ENCODE measurements at regions not wholly inside any gene's neighbourhood (a gene's known extent, or its start where the extent isn't known, plus 50 kb on each side); places are given as distances from the start of the nearest gene placed in this dataset.

- DNase-seq (ENCODE audit: low spot score): no peak
These were observed 175.6 kb upstream of the HS6ST1 start for GRCh38 chr2:128494307-128494639.

DNA sequence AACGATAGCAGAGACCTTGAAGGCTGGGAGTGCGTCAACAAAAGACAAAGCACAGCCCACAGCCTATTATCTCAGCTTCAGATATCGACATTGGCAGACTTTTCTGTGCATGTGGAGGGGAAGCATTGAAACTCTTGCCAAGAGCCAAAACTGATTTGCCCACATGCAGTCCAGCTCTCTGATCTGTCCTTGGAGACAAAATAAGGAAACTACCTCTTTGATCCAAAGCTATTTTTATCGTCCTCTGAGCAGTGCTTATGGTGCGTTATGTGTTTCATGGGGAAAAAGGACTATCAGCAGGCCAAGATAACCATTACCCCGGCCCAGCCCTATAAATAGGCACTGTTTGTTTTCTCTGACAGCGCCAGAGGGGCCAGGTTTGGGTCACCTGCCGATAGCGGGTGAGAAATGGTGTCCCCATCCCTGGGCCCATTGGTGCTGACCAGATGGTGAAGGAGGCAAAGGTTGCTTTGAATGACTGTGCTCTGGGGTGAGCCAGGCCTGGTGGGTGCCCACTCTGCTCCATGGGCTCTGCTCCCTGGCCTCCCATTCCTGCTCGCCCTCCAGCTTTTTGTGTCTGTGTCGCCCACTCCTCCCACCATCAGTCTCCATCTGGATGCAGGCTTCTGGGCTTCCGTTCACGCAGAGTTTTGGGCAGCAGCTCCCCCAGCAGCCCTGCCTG lies 176.1 kb upstream of the HS6ST1 start:
- DNase-seq (ENCODE audit: low spot score): no peak

DNA sequence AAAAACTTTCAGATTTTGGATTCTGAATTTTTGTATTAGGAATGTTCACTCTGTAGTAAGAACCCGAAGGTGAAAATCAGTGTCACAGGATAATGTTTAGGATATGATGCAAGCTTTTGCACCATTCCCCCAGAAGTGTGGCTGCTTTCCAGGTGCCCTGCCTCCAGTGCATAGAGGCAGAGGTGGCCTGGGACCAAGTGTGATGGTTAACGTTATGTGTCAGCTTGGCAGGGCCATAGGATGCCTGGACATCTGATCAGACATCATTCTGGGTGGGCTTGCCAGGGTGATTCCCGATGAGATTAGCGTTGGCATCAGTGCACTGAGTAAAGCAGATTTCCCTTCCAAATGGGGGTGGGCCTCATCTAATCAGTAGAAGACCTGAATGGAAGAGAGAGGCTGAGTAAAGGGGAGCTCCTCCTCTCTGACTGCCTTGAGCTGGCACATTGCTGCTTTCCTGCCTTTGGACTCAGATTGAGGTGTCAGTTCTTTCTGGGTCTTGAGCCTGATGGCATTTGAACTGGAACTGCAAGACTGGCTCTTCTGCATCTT lies 177.4 kb upstream of the HS6ST1 start:
- no peak for DNase-seq (ENCODE audit: low spot score)

DNA sequence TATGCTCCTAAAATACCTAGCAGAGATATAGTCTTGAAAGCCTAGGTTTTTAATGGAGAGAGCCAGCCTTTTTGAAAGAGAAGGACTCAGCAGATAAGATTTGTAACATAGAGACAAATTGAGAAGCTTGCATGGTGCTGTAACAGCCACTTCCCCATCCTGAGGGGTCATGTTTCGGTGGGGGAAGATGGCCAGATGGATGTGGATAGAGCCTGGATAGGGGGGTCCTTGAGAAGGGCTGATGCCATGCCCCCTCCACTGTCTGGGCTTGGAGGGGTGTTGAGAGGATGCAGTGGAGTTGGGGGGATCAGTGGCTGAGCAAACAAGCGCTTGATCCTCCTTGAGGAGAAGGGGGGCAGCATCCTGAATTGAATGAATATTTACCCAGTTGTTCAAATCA lies 178.0 kb upstream of the HS6ST1 start:
- DNase-seq (ENCODE audit: low spot score): no peak

DNA sequence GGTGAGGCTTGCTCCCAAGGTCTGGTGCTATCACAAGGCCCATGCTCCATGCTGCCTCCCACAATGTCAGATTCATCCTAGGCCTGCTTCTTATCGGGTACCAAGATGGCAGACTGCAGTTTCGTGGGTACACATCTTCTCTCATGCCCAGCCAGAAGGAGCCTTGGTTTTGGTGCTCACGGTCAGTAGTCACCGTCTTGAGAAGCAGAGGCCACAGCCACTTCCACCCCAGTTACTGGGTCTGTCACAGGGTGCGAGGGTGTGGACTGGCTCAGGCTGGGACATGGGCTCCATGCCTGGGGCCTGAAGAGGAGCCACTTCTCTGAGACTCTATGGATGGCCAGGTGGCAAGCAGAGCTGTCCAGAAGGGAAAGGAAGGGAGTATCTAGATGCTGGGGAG lies 178.8 kb upstream of the HS6ST1 start:
- no peak for DNase-seq (ENCODE audit: low spot score)

GRCh38 chr2:128498086-128498485 lies 179.4 kb upstream of the HS6ST1 start:
- no peak for DNase-seq (ENCODE audit: low spot score)

DNA sequence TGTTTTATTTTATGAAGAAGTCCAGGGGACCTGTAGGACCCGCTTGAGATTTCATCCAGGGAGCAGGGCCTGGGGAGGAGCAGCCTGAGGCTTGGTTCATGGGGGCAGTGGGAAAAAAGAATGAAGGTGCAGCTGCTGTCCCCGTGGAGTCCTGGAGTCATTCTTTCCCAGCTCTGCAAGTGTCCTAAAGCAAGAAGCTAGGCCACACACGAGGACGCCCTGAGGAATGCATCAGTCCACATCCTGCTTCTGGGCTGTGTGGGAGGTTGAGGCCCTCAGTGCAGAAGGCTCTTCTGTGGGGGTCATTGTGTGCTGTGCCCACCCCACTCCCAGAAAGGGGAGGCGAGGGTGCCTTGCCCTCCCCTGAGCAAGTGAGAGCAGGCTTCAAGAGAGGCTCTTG lies 179.9 kb upstream of the HS6ST1 start:
- DNase-seq (ENCODE audit: low spot score): no peak

- no peak for DNase-seq (ENCODE audit: low spot score)
These were observed 180.9 kb upstream of the HS6ST1 start for GRCh38 chr2:128499367-128500137.

DNA sequence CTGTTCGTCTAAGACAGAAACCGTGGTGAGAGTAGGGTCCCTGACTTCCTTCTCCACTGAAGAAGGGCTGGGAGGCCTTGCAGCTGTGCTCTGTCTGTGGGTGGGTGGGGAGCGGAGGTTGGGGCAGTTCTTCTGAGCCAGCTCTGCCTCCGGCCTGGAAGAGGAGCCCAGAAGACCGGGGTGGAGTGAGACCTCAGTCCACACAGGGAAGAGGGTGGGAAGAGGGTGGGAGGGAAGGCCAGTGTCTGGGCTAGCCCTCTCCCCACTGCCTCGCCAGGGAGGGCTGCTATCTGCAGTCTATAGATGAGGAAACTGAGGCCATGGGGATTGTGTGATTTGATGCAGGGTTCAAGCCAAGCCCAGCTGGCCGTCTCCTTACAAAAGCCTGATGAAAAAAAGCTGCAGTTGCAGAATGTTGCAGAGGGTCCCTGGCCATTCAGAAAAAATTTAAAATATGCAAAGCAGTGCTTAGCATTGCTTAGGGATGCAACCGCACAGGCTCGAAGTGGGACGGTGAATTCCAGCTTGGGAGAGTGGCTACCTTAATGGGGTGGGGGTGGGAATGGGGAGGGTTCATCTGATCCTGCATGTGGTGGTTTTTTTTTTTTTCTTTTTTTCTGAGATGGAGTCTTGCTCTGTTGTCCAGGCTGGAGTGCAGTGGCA lies 181.6 kb upstream of the HS6ST1 start:
- no peak for DNase-seq (ENCODE audit: low spot score)

DNA sequence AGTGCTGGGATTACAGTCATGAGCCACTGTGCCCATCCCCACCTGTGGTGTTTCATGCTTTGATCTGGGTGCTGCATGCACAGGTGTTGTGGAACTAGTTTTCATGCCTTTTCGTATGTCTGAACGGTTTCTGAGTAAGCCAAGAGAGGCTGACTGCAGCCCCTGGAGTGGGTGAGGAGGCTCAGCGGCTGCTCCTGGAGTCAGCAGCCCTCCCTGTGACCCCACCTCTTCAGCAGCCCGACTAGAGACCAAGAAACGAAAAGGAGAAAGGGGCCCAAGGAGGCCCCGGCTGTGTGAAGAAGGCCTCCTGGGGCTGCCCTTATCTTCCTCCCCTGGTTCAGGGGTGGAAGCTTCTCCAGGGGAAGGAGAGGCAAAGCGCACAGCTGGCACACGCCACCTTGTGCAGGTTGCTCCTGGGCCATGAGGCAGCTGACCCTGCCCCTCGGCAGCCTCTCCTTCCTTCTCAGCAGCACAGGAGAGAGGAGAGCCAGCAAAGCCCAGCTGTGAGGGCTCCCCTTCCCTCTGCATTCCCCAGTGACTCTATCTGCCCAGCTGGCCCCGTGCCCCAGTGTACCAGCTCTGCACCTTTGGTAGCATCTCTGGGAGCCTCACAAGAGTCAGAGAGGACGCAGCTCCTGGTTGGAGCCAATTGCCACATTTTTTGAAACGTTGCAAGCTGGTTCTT lies 182.5 kb upstream of the HS6ST1 start:
- no peak for DNase-seq (ENCODE audit: low spot score)

- no peak for DNase-seq (ENCODE audit: low spot score)
These were observed 183.0 kb upstream of the HS6ST1 start for GRCh38 chr2:128501700-128502099.

GRCh38 chr2:128502200-128502599 lies 183.5 kb upstream of the HS6ST1 start:
- DNase-seq (ENCODE audit: low spot score): no peak

GRCh38 chr2:128502638-128503246 lies 184.1 kb upstream of the HS6ST1 start:
- no peak for DNase-seq (ENCODE audit: low spot score)

GRCh38 chr2:128503399-128504245 lies 185.0 kb upstream of the HS6ST1 start:
- DNase-seq (ENCODE audit: low spot score): no peak

DNA sequence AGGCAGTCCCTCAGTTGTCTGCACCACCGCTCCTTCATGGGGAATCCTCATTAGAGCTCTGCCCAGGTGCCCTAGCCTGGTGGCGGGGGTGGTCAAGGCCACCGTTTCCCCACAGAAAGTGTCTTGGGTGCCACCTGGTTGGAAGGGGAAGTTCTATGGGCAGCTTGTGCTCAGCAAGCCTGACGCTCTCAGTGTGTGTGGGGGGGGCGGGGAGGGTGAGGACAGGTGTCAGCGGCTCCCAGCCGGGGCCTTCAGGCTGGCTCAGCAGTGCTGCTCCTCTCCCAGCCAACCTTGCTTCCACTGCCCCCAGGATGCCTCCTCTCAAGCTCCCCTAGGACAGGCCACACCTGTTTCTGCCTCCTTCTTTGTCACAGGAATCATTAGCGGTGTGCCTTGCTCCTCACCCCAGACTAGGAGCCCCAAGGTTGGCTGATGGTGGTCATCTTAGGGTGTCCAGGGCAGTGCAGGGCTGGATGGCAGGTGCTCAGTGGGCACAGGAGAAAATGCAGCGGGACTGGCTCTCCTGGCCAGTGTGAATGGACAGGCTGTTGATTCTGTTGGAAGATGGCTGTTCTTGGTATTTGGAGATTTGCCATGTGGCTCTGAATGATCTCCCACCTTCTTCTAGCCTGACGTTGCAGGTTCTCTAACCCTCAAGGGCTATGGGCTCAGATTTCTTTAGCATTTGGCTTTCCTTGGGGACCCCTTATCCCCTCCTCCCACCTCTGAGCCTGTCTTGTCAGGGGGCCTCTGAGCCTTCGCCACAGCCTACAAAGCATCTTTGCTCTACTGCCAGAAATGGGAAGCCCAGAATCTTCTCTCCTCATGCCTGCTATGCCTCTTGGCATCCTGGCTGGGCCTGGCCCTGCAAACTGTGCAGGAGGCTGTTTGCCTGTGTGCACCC lies 185.8 kb upstream of the HS6ST1 start:
- no peak for DNase-seq (ENCODE audit: low spot score)

DNA sequence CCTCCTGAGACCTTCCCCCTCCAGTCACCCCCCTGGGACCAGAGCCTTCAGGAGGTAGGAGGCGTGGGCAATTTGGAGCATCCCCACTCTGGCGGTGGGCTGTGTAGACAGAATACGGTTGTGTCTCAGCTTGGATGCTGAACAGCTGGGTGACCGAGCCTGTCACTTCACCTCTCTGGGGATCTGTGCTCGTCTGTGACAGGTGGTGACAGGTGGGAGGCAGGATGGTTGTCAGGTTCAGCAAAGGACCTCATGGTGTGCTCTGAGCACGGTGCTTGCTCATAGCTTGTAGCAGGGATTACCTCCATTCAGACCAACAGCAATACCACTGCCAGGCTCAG lies 186.5 kb upstream of the HS6ST1 start:
- no peak for DNase-seq (ENCODE audit: low spot score)

- DNase-seq (ENCODE audit: low spot score): no peak
These were observed 187.2 kb upstream of the HS6ST1 start for GRCh38 chr2:128505575-128506526.

- DNase-seq (ENCODE audit: low spot score): no peak
These were observed 187.9 kb upstream of the HS6ST1 start for GRCh38 chr2:128506534-128506933.
